ENCODE measurements at regions not wholly inside any gene's neighbourhood (a gene's known extent, or its start where the extent isn't known, plus 50 kb on each side); places are given as distances from the start of the nearest gene placed in this dataset.

DNA sequence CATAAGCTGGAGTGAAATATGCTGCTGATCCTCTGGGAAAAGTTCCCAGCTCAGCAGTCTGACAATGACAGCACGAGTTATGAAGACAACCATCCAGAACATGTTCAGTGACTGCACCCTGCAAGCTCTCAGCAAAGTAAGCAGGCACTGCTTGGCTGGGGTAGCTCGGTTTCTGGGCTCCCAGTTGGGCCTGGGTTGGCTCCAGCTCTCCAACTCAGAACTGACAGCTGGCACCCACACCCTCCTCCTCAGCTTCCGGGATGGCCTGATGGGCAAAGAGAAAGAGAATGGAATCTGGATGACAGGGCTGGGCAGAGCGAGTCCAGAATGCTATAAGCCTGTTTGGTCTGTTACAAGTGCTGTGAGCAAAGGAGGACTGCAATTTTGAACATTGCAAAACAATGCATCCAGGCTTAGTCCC is 185.0 kb downstream of the CSNK1G3 start:
- no peak for TF ChIP-seq POLR2A (IDR thresholded peaks at IDR 0.05)
- H3K27ac ChIP-seq = no peak overlapping the region
- WGBS, 5 donors = 52 to 80% (median 65%) methylated on average over 3 to 4 of the region's 4 CpGs
- H3K4me1 ChIP-seq = no peaks in the 10 kb centered on the region
- intact Hi-C loops (cut with DNase I; ENCODE audit: low total_unique reads) = no loop called here
- H3K4me3 ChIP-seq = no peak overlapping the region
- no peak for DNase-seq
- peaks cover 0 to 9% (median 0%) of the 10 kb centered on the region in 8 donors for H3K9me3 ChIP-seq
- H3K36me3 ChIP-seq = no peaks in the 10 kb centered on the region
- no peaks in the 10 kb centered on the region for H3K27me3 ChIP-seq (replicated peaks in 1 of 7)

- DNase-seq = no peak
- H3K4me3 ChIP-seq = no peak overlapping the region
- no peaks in the 10 kb centered on the region for H3K36me3 ChIP-seq
- no peaks in the 10 kb centered on the region for H3K27me3 ChIP-seq (replicated peaks in 1 of 7)
- H3K9me3 ChIP-seq = peaks cover 0 to 15% (median 7%) of the 10 kb centered on the region in 8 donors
- H3K4me1 ChIP-seq = no peaks in the 10 kb centered on the region
- intact Hi-C loops (cut with DNase I; ENCODE audit: low total_unique reads) = no loop called here
- TF ChIP-seq CTCF (IDR thresholded peaks at IDR 0.05 in 8 of 11, conservative IDR thresholded peaks at IDR 0.05 in 3 of 11) = no peak
- TF ChIP-seq POLR2AphosphoS5 (IDR thresholded peaks at IDR 0.05) = no peak
- TF ChIP-seq POLR2A (IDR thresholded peaks at IDR 0.05) = no peak
- H3K27ac ChIP-seq = no peak overlapping the region
Measured at GRCh38 chr5:123690821-123691220, 178.8 kb downstream of the CSNK1G3 start.

- intact Hi-C loops (cut with DNase I; ENCODE audit: low total_unique reads) = no loop called here
- no peak for TF ChIP-seq POLR2AphosphoS5 (IDR thresholded peaks at IDR 0.05)
- no peak for TF ChIP-seq CTCF (IDR thresholded peaks at IDR 0.05 in 8 of 11, conservative IDR thresholded peaks at IDR 0.05 in 3 of 11)
- no peak for TF ChIP-seq POLR2A (IDR thresholded peaks at IDR 0.05)
Measured at GRCh38 chr5:123681061-123681460, 169.1 kb downstream of the CSNK1G3 start.

DNA sequence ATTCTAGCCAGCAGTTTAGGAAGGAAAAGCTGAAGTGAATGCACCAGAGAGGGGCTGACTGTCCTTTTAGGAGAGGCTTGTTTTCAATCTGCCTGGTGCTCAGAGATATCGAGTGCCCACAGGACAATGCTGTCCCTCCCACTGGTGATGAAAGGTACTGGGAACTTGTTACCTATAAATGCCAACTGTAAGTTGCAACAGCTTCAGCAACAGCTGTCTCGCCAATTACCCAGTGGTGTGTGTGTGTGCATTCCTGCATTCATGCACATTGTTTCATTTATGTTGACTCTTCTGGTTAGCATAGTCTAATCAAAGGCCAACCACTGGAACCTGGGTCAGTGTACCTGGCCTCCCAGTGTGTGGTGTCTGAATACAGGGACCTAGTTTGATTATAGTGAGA is 161.1 kb downstream of the CSNK1G3 start:
- DNase-seq = no peak
- intact Hi-C loops (cut with DNase I; ENCODE audit: low total_unique reads) = no loop called here
- Histone ChIP-seq H3K27ac (no peak overlapping the region), H3K36me3 (no peaks in the 10 kb centered on the region), H3K9me3 (no peaks in the 10 kb centered on the region), H3K4me3 (no peak overlapping the region), H3K27me3 (replicated peaks in 1 of 7) (no peaks in the 10 kb centered on the region), H3K4me1 (peaks cover 0 to 11% (median 3%) of the 10 kb centered on the region in 6 donors)
- 72 to 84% (median 81%) methylated on average over 2 of the region's 2 CpGs for WGBS, 5 donors
- TF ChIP-seq CTCF (IDR thresholded peaks at IDR 0.05 in 8 of 11, conservative IDR thresholded peaks at IDR 0.05 in 3 of 11) (no peak), POLR2AphosphoS5 (IDR thresholded peaks at IDR 0.05) (no peak), POLR2A (IDR thresholded peaks at IDR 0.05) (no peak)

More at GRCh38 chr5:123681061-123681460, 169.1 kb downstream of the CSNK1G3 start:
- Histone ChIP-seq H3K4me1 (no peaks in the 10 kb centered on the region), H3K27me3 (replicated peaks in 1 of 7) (no peaks in the 10 kb centered on the region), H3K9me3 (peaks cover 0 to 37% (median 25%) of the 10 kb centered on the region in 8 donors), H3K4me3 (no peak overlapping the region), H3K27ac (no peak overlapping the region), H3K36me3 (no peaks in the 10 kb centered on the region)
- DNase-seq = no peak

Data from spleen (tissue), 11 donors.